HepG2 (cell line): ENCODE measurements at regions not wholly inside any gene's neighbourhood (a gene's known extent, or its start where the extent isn't known, plus 50 kb on each side); places are given as distances from the start of the nearest gene placed in this dataset.

Experiments used
- ARNTL ChIP-seq: sonication (generic); formaldehyde crosslinking; IDR thresholded peaks from 2 replicates; pipeline ENCODE4 v1.4.0; 2020; ENCODE audit warnings: mild to moderate bottlenecking, missing genetic modification reagents
- CTCF ChIP-seq: sonication (generic); formaldehyde crosslinking; IDR thresholded peaks from 2 replicates; pipeline ENCODE4 v1.5.0; 2020; ENCODE audit warnings: mild to moderate bottlenecking, missing genetic modification reagents, moderate library complexity
- FOXA1 ChIP-seq, 2 experiments: fragments of 450-650 bp in 1 of 2; sonication (generic) in 1 of 2; formaldehyde crosslinking in 1 of 2; IDR thresholded peaks; 2 replicates each; pipeline versions ENCODE4 v1.4.0 to v1.6.1; 2016 to 2020; ENCODE audit warnings: missing genetic modification reagents in 1 of 2
- MNT ChIP-seq: fragments of 450-650 bp; IDR thresholded peaks from 2 replicates; pipeline ENCODE4 v1.6.1; 2016
- POLR2A ChIP-seq, 2 experiments: IDR thresholded peaks; 2 replicates each; pipeline ENCODE4 v1.6.1; 2011; ENCODE audit warnings: low read depth in 2 of 2, low read length in 2 of 2, mild to moderate bottlenecking in 1 of 2, moderate library complexity in 1 of 2; ENCODE audit not compliant: insufficient read depth in 1 of 2
- ZNF10 ChIP-seq: sonication (generic); formaldehyde crosslinking; IDR thresholded peaks from 2 replicates; pipeline ENCODE4 v1.4.0; 2020; ENCODE audit warnings: mild to moderate bottlenecking, low read depth, missing genetic modification reagents, borderline replicate concordance
- ZNF224 ChIP-seq: sonication (generic); formaldehyde crosslinking; IDR thresholded peaks from 2 replicates; pipeline ENCODE4 v1.5.0; 2020; ENCODE audit warnings: mild to moderate bottlenecking, missing genetic modification reagents
- ZSCAN31 ChIP-seq: sonication (generic); formaldehyde crosslinking; IDR thresholded peaks from 2 replicates; pipeline ENCODE4 v1.5.0; 2020; ENCODE audit warnings: low read depth, mild to moderate bottlenecking, missing genetic modification reagents

- TF ChIP-seq MNT = no peak
- no peak for TF ChIP-seq ZSCAN31
- TF ChIP-seq ARNTL = no peak
- TF ChIP-seq ZNF10 = no peak
- TF ChIP-seq POLR2A (IDR thresholded peaks at IDR 0.05; ENCODE audit: insufficient read depth in 1 of 2, low read depth in 2 of 2, low read length in 2 of 2) = no peak
- TF ChIP-seq CTCF (CRISPR knock-in tag) = no peak
- TF ChIP-seq FOXA1 (IDR thresholded peaks at IDR 0.05) = no peak
- TF ChIP-seq FOXA1 (CRISPR knock-in tag; IDR thresholded peaks at IDR 0.05) = no peak
- no peak for TF ChIP-seq ZNF224 (CRISPR knock-in tag)
Observed at GRCh38 chr15:70202756-70203155, 105.0 kb upstream of the TLE3 start.
